HL-60 (cell line): ENCODE measurements at regions not wholly inside any gene's neighbourhood (a gene's known extent, or its start where the extent isn't known, plus 50 kb on each side); places are given as distances from the start of the nearest gene placed in this dataset. TPM values are rescaled to one million over a fixed set of nuclear protein-coding genes. Genes with fewer than 3 reads are reported as not detected.

Experiments
- DNase-seq, 2 experiments: peaks; one replicate each; pipeline ENCODE4 v3.0.0-alpha.2; 2010 to 2020; ENCODE audit warnings: low read depth in 1 of 2, low spot score in 1 of 2
- H3K27ac ChIP-seq: fragments of 250-450 bp; sonication (Bioruptor Pico); replicated peaks from 2 replicates; pipeline ENCODE4 v1.5.1; 2020; ENCODE audit warnings: mild to moderate bottlenecking, moderate library complexity
- H3K27me3 ChIP-seq: fragments of 250-450 bp; sonication (Bioruptor Pico); 2 replicates; pipeline ENCODE4 v1.5.1; 2021; ENCODE audit warnings: mild to moderate bottlenecking, moderate library complexity; ENCODE audit not compliant: insufficient read depth, poor library complexity, severe bottlenecking
- H3K4me3 ChIP-seq: replicated peaks from 2 replicates; pipeline ENCODE4 v1.5.1; 2011; ENCODE audit warnings: mild to moderate bottlenecking, control low read depth, low read length; ENCODE audit not compliant: insufficient read depth
- CTCF ChIP-seq: IDR thresholded peaks from one replicate; pipeline ENCODE4 v1.5.1; 2011; ENCODE audit warnings: low read length, control low read depth, inconsistent platforms; ENCODE audit not compliant: insufficient read depth
- GABPA ChIP-seq: IDR thresholded peaks from 2 replicates; pipeline ENCODE4 v1.6.1; 2012; ENCODE audit warnings: low read depth
- POLR2AphosphoS5 ChIP-seq: IDR thresholded peaks from 2 replicates; pipeline ENCODE4 v1.6.1; 2012; ENCODE audit warnings: low read depth
- REST ChIP-seq: IDR thresholded peaks from 2 replicates; pipeline ENCODE4 v1.6.1; 2012; ENCODE audit warnings: low read depth; ENCODE audit not compliant: insufficient replicate concordance
- SPI1 ChIP-seq: IDR thresholded peaks from 2 replicates; pipeline ENCODE4 v1.6.1; 2012; ENCODE audit warnings: low read depth, mild to moderate bottlenecking, borderline replicate concordance
- microRNA-seq: library from miRNA; unstranded; fragments of <30 nt; microRNA quantifications from one replicate; pipeline ENCODE4, GENCODE V29; 2018

- Histone ChIP-seq H3K4me3 (no peak overlapping the region), H3K27ac (no peak overlapping the region), H3K27me3 (no peaks in the 10 kb centered on the region)
- TF ChIP-seq REST = no peak
- no peak for TF ChIP-seq SPI1
- TF ChIP-seq POLR2AphosphoS5 = no peak
- no peak for TF ChIP-seq CTCF
- no peak for TF ChIP-seq GABPA
- DNase-seq = no peak
Measured at GRCh38 chr9:119429302-119429701, 60.1 kb upstream of the BRINP1 start.

GRCh38 chr9:119420231-119420630, 51.0 kb upstream of the BRINP1 start:
- no peak overlapping the region for H3K27ac ChIP-seq
- TF ChIP-seq SPI1 (no peak), REST (no peak), CTCF (no peak), GABPA (no peak), POLR2AphosphoS5 (no peak)
- no peaks in the 10 kb centered on the region for H3K27me3 ChIP-seq
- DNase-seq = no peak
- H3K4me3 ChIP-seq = no peak overlapping the region

Small RNA genes lying in the stretch of these regions (microRNA-seq; reads per million reads assigned to microRNA genes)
- not detected for gene MIR147A
